Omental fat pad (tissue), 3 donors: ENCODE measurements at regions not wholly inside any gene's neighbourhood (a gene's known extent, or its start where the extent isn't known, plus 50 kb on each side); places are given as distances from the start of the nearest gene placed in this dataset.
A peak's percentile ranks its signal among the peaks of the same experiment; 100 is the strongest.

Source experiments
- ATAC-seq: fragments of 150-250 bp; one replicate; pipeline ENCODE4 v1.9.1; 2016; ENCODE audit warnings: mild to moderate bottlenecking, moderate library complexity; ENCODE audit not compliant: low FRiP score
- DNase-seq: peaks from one replicate; pipeline ENCODE4 v3.0.0-alpha.2; 2019; ENCODE audit warnings: low spot score
- CTCF ChIP-seq, 3 donors: fragments of 450-650 bp; IDR thresholded peaks; one replicate each; pipeline ENCODE4 v1.5.1; 2016 to 2017; ENCODE audit warnings: antibody characterized with exemption in 3 of 3, mild to moderate bottlenecking in 3 of 3, moderate library complexity in 2 of 3

GRCh38 chr4:98781641-98782357 lies 123.4 kb upstream of the TSPAN5 start:
- TF ChIP-seq CTCF (IDR thresholded peaks at IDR 0.05), result no peak
- no peak for ATAC-seq
- no peak for DNase-seq

GRCh38 chr4:98780926-98781325 lies 122.5 kb upstream of the TSPAN5 start:
- ATAC-seq, result no peak
- TF ChIP-seq CTCF (IDR thresholded peaks at IDR 0.05), result no peak

GRCh38 chr4:98779088-98779487 lies 120.7 kb upstream of the TSPAN5 start:
- DNase-seq, result no peak
- no peak for TF ChIP-seq CTCF (IDR thresholded peaks at IDR 0.05)
- ATAC-seq, result no peak

More at GRCh38 chr4:98780926-98781325, 122.5 kb upstream of the TSPAN5 start:
- DNase-seq, result no peak

- DNase-seq, result no peak
- TF ChIP-seq CTCF (IDR thresholded peaks at IDR 0.05), result no peak
- peak; percentile 24 for ATAC-seq
Measured at GRCh38 chr4:98778206-98778605, 119.8 kb upstream of the TSPAN5 start.

- no peak for TF ChIP-seq CTCF (IDR thresholded peaks at IDR 0.05)
- ATAC-seq, result no peak
- DNase-seq, result no peak
Measured at GRCh38 chr4:98775672-98776071, 117.3 kb upstream of the TSPAN5 start.

- ATAC-seq (no peak), DNase-seq (no peak)
- no peak for TF ChIP-seq CTCF (IDR thresholded peaks at IDR 0.05)
Measured at GRCh38 chr4:98773638-98774037, 115.2 kb upstream of the TSPAN5 start.

- DNase-seq (no peak), ATAC-seq (no peak)
- TF ChIP-seq CTCF (IDR thresholded peaks at IDR 0.05), result no peak
Measured at GRCh38 chr4:98771959-98772632, 113.7 kb upstream of the TSPAN5 start.
